HCT116 (cell line): ENCODE measurements at regions not wholly inside any gene's neighbourhood (a gene's known extent, or its start where the extent isn't known, plus 50 kb on each side); places are given as distances from the start of the nearest gene placed in this dataset.

Experiments
- CTCF ChIP-seq, 3 experiments: fragments of 200-600 bp in 1 of 3; sonication (generic) in 1 of 3; IDR thresholded peaks in 2 of 3; conservative IDR thresholded peaks in 1 of 3; 2 replicates each; pipeline ENCODE4 v1.5.1; 2012 to 2017; ENCODE audit warnings: low read depth in 2 of 3, low read length in 2 of 3, antibody characterized with exemption in 1 of 3, borderline replicate concordance in 1 of 3, control low read depth in 1 of 3, mild to moderate bottlenecking in 1 of 3, mixed read lengths in 1 of 3, mixed run types in 1 of 3, moderate library complexity in 1 of 3; ENCODE audit not compliant: insufficient read depth in 1 of 3
- EGR1 ChIP-seq: IDR thresholded peaks from 2 replicates; pipeline ENCODE4 v1.6.1; 2012; ENCODE audit warnings: low read depth
- EZH2 ChIP-seq: fragments of 200-600 bp; sonication (generic); IDR thresholded peaks from 2 replicates; pipeline ENCODE4 v1.6.1; 2017; ENCODE audit warnings: antibody characterized with exemption, mixed run types
- EZH2phosphoT487 ChIP-seq: fragments of 200-600 bp; IDR thresholded peaks from 2 replicates; pipeline ENCODE4 v1.6.1; 2018; ENCODE audit warnings: antibody characterized with exemption, borderline replicate concordance
- POLR2A ChIP-seq: IDR thresholded peaks from 2 replicates; pipeline ENCODE4 v1.7.0; 2011; ENCODE audit warnings: borderline replicate concordance; ENCODE audit not compliant: insufficient read depth, insufficient read length; ENCODE audit errors: extremely low read depth
- POLR2AphosphoS5 ChIP-seq: IDR thresholded peaks from 2 replicates; pipeline ENCODE4 v1.6.1; 2011; ENCODE audit warnings: mild to moderate bottlenecking, low read depth, low read length, moderate library complexity
- REST ChIP-seq: IDR thresholded peaks from 2 replicates; pipeline ENCODE4 v1.6.1; 2012; ENCODE audit warnings: low read depth
- SP1 ChIP-seq: IDR thresholded peaks from 2 replicates; pipeline ENCODE4 v1.6.1; 2012; ENCODE audit warnings: low read depth

- no peak for TF ChIP-seq CTCF (IDR thresholded peaks at IDR 0.05 in 2 of 3, conservative IDR thresholded peaks at IDR 0.05 in 1 of 3; ENCODE audit: borderline replicate concordance in 1 of 3, insufficient read depth in 1 of 3, low read depth in 2 of 3, low read length in 2 of 3)
- no peak for TF ChIP-seq POLR2AphosphoS5
- no peak for TF ChIP-seq EGR1
- TF ChIP-seq POLR2A: no peak
- TF ChIP-seq SP1: no peak
- no peak for TF ChIP-seq EZH2
- no peak for TF ChIP-seq REST
- no peak for TF ChIP-seq EZH2phosphoT487
Measured at GRCh38 chr2:58495806-58496205, 254.7 kb upstream of the FANCL start.
